ELR (cell line): ENCODE measurements at regions not wholly inside any gene's neighbourhood (a gene's known extent, or its start where the extent isn't known, plus 50 kb on each side); places are given as distances from the start of the nearest gene placed in this dataset.
"Not testable (repeated sequence)": the region's sequence is repeated elsewhere in the genome, so short reads cannot be mapped to it uniquely, and the experiment has no call there.

Source experiments
- DNase-seq: peaks from one replicate; pipeline ENCODE4 v3.0.0-alpha.2; 2015; ENCODE audit warnings: low read depth

GRCh38 chr6:167208819-167209576 is 51.2 kb upstream of the GPR31 start:
- no peak for DNase-seq

- no peak for DNase-seq
Observed at GRCh38 chr6:167209577-167209975, 51.8 kb upstream of the GPR31 start.

GRCh38 chr6:167210375-167211294 is 52.9 kb upstream of the GPR31 start:
- no peak for DNase-seq

GRCh38 chr6:167211295-167211648 is 53.5 kb upstream of the GPR31 start:
- no peak for DNase-seq

- DNase-seq, result no peak
Observed at GRCh38 chr6:167211881-167212712, 54.3 kb upstream of the GPR31 start.

- no peak for DNase-seq
Observed at GRCh38 chr6:167212713-167213005, 54.9 kb upstream of the GPR31 start.

GRCh38 chr6:167214206-167214605 is 56.4 kb upstream of the GPR31 start:
- no peak for DNase-seq

GRCh38 chr6:167215429-167216250 is 57.9 kb upstream of the GPR31 start:
- not testable (repeated sequence) for DNase-seq

GRCh38 chr6:167216390-167217050 is 58.7 kb upstream of the GPR31 start:
- not testable (repeated sequence) for DNase-seq

GRCh38 chr6:167217073-167217472 is 59.3 kb upstream of the GPR31 start:
- not testable (repeated sequence) for DNase-seq

GRCh38 chr6:167217951-167218759 is 60.4 kb upstream of the GPR31 start:
- DNase-seq, result peak; percentile 13

- not testable (repeated sequence) for DNase-seq
Observed at GRCh38 chr6:167219079-167219478, 61.3 kb upstream of the GPR31 start.

- no peak for DNase-seq
Observed at GRCh38 chr6:167219967-167220512, 62.3 kb upstream of the GPR31 start.

- DNase-seq, result no peak
Observed at GRCh38 chr6:167221400-167222201, 63.8 kb upstream of the GPR31 start.

GRCh38 chr6:167225566-167226382 is 65.3 kb upstream of the UNC93A start:
- DNase-seq, result not testable (repeated sequence)

GRCh38 chr6:167226383-167226685 is 64.8 kb upstream of the UNC93A start:
- no peak for DNase-seq

GRCh38 chr6:167226791-167227190 is 64.3 kb upstream of the UNC93A start:
- DNase-seq, result no peak

- DNase-seq, result no peak
Observed at GRCh38 chr6:167227984-167228383, 63.1 kb upstream of the UNC93A start.
